IPS-NIHi7 (cell line): ENCODE measurements at regions not wholly inside any gene's neighbourhood (a gene's known extent, or its start where the extent isn't known, plus 50 kb on each side); places are given as distances from the start of the nearest gene placed in this dataset.
"Not testable (repeated sequence)": the region's sequence is repeated elsewhere in the genome, so short reads cannot be mapped to it uniquely, and the experiment has no call there.

Experiments
- DNase-seq: peaks from one replicate; pipeline ENCODE4 v3.0.0; 2012; ENCODE audit warnings: mixed read lengths; ENCODE audit errors: extremely low spot score

GRCh38 chr13:111005808-111006505, 91.1 kb upstream of the ANKRD10 start:
- no peak for DNase-seq

GRCh38 chr13:111005364-111005763, 90.5 kb upstream of the ANKRD10 start:
- no peak for DNase-seq

GRCh38 chr13:111004444-111004843, 89.6 kb upstream of the ANKRD10 start:
- no peak for DNase-seq

- DNase-seq = no peak
Observed at GRCh38 chr13:111001636-111002035, 86.8 kb upstream of the ANKRD10 start.

GRCh38 chr13:110993788-110994187, 78.9 kb upstream of the ANKRD10 start:
- peak; percentile 38 for DNase-seq

GRCh38 chr13:110991991-110992508, 77.2 kb upstream of the ANKRD10 start:
- no peak for DNase-seq

- no peak for DNase-seq
Observed at GRCh38 chr13:110989331-110989730, 74.5 kb upstream of the ANKRD10 start.

- DNase-seq = no peak
Observed at GRCh38 chr13:110985541-110985940, 70.7 kb upstream of the ANKRD10 start.

GRCh38 chr13:110984798-110985197, 69.9 kb upstream of the ANKRD10 start:
- no peak for DNase-seq

GRCh38 chr13:110984381-110984780, 69.5 kb upstream of the ANKRD10 start:
- DNase-seq = no peak

- DNase-seq = no peak
Observed at GRCh38 chr13:110983241-110983640, 68.4 kb upstream of the ANKRD10 start.

- DNase-seq = no peak
Observed at GRCh38 chr13:110981379-110981778, 66.5 kb upstream of the ANKRD10 start.

GRCh38 chr13:110980921-110981320, 66.1 kb upstream of the ANKRD10 start:
- DNase-seq = no peak

GRCh38 chr13:110979149-110979548, 64.3 kb upstream of the ANKRD10 start:
- not testable (repeated sequence) for DNase-seq

GRCh38 chr13:110978390-110978789, 63.5 kb upstream of the ANKRD10 start:
- DNase-seq = no peak

GRCh38 chr13:110976785-110977184, 61.9 kb upstream of the ANKRD10 start:
- DNase-seq = no peak

- DNase-seq = no peak
Observed at GRCh38 chr13:110973007-110973700, 58.3 kb upstream of the ANKRD10 start.

- DNase-seq = no peak
Observed at GRCh38 chr13:110971486-110971885, 56.6 kb upstream of the ANKRD10 start.

- DNase-seq = not testable (repeated sequence)
Observed at GRCh38 chr13:110967156-110967855, 52.4 kb upstream of the ANKRD10 start.

- DNase-seq = no peak
Observed at GRCh38 chr13:110965755-110966134, 50.9 kb upstream of the ANKRD10 start.

GRCh38 chr13:110965038-110965754, 50.3 kb upstream of the ANKRD10 start:
- no peak for DNase-seq
